ENCODE measurements at regions not wholly inside any gene's neighbourhood (a gene's known extent, or its start where the extent isn't known, plus 50 kb on each side); places are given as distances from the start of the nearest gene placed in this dataset.
"Not testable (repeated sequence)": the region's sequence is repeated elsewhere in the genome, so short reads cannot be mapped to it uniquely, and the experiment has no call there.

- peak; percentile 19 for DNase-seq
These were observed 53.1 kb upstream of the HMCN1 start for GRCh38 chr1:185681034-185681633.

- no peak for DNase-seq
These were observed 53.7 kb upstream of the HMCN1 start for GRCh38 chr1:185680453-185680852.

DNA sequence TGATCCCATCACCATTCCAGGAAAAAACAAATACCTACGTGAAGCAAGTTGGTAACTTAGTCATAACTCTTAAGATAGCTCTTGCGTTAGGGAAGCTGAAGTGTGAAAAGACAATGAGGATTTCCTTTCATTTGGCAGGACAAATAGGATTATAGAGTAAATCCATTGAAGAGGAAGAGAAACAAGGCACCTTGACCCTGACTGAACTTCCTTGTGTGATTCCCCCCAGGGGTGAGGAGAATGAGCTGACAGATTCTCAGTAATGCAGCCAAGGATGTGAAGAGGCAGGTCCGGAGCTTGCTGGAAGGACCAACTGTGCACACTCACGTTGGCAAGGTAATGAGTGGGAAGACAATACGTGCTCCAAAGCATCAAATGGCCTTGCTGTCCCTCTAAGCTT lies 55.0 kb upstream of the HMCN1 start:
- no peak for DNase-seq

GRCh38 chr1:185676969-185677368 lies 57.2 kb upstream of the HMCN1 start:
- no peak for DNase-seq

GRCh38 chr1:185674201-185674600 lies 60.0 kb upstream of the HMCN1 start:
- no peak for DNase-seq

GRCh38 chr1:185672719-185673360 lies 61.4 kb upstream of the HMCN1 start:
- DNase-seq: no peak

DNA sequence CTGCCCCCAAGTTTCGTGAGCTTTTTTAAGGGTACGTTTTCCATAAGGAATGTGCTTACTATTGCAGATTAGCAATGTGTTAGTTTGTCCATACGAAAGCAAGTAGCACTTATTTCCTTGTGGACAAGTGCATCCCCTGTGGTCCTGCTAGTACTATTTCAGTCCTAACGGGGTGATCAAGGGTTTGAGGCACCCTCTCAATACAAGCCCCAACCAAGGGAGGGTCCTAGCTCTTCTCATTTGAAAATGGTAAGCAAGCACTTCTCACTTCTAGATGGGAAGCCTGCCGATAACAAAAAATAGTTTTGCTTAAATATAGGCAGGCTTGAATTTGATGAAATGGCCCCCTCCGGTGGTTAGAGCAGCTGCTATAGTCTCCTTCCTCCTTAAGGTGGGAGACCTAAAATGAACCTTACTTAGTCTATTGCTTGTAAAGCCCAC lies 64.0 kb upstream of the HMCN1 start:
- no peak for DNase-seq

DNA sequence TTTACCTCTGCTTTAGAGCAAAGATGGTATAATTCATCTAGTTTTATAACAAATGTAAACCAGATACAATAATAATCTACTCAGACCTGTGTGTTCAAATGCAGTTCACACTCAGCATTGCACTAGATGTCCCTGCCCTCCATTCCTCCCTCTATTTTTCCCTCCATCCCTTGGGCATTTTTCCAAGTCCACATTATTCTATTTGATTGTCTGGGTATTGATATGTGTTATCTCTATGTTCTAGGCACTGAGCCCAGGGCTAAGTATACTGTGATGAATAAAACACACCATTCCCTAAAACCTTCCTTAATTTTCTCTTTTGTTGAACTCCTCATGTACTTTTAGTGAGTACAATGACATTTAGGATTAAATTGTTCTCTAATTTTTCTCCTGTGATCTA lies 66.2 kb upstream of the HMCN1 start:
- DNase-seq: no peak

DNA sequence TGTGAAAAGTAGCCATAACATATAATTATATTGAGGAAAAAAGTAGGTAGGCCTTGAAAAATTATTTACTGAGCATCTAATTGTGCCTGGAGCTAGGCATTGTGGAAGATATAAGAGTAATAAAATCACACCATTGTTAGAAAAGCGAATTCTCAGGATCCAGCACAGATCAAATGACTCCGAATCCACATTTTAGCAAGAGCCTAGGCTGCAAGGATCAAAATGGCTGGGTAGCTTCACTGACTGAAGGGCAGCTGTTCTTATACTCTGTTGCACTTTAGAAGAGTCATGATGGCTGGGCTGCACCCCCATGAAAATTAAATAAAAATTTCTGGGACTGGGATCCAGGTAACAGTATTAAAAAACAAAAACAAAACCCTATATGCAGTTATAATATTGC lies 67.6 kb upstream of the HMCN1 start:
- DNase-seq: no peak

DNA sequence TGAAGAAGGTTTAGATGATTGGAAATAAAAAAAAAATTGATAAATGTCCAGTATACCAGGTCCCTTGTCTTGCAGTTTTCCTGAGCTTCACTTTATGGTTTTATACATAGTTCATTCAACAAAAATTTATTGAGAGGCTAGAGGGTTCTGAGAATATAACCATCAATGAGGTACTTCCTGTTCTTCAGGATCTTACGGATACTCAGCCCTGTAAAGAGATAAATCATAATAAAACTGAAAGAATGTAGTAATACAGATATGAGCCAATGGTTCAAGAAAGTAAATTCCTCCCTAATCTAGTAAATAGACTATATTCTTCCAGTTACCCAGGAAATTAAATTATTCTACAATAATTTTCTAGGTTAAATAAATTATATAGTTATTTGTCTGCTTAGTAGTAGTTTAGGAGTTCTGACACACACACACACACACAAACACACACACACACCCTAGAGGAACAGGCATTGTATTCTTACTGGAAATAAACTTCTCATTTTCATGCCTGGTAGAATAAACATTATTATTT lies 70.4 kb upstream of the HMCN1 start:
- no peak for DNase-seq

GRCh38 chr1:185663332-185663731 lies 70.9 kb upstream of the HMCN1 start:
- no peak for DNase-seq

DNA sequence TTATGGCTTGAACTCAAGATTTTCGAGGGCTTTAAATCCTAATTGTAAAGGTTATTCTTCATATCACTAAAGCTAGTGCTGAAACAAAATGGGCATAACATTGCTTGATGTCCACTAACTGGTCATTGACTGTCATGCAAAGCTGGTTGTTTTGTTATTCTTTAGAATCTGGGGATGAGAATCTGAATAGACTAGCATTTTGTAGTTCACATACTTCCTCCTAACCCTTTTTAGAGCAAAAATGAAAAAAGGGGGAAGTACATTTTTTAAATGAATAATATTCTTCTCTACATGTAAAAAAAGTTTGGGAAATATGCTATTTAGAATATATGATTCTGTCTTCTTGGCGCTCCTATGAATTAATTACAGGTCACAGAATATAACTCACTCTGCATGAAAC lies 72.2 kb upstream of the HMCN1 start:
- DNase-seq: no peak

- no peak for DNase-seq
These were observed 77.5 kb upstream of the HMCN1 start for GRCh38 chr1:185656663-185657062.

DNA sequence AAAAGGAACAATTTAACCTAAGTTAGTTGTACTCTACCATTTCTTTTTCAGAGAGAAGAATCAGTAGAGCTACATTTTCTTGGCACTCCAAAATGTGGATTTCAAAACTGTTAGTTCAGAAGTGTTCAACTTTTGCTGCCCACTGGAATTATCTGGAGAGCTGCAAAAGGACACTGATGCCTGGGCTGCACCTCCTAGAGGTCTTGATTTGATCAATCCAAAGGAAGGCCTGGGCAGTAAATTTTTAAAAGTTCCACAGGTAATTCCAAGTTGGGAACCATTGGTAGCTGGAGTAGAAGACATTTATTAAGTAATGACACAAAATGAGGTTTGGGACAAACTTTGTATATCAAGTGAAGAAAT lies 79.3 kb upstream of the HMCN1 start:
- DNase-seq: no peak

DNA sequence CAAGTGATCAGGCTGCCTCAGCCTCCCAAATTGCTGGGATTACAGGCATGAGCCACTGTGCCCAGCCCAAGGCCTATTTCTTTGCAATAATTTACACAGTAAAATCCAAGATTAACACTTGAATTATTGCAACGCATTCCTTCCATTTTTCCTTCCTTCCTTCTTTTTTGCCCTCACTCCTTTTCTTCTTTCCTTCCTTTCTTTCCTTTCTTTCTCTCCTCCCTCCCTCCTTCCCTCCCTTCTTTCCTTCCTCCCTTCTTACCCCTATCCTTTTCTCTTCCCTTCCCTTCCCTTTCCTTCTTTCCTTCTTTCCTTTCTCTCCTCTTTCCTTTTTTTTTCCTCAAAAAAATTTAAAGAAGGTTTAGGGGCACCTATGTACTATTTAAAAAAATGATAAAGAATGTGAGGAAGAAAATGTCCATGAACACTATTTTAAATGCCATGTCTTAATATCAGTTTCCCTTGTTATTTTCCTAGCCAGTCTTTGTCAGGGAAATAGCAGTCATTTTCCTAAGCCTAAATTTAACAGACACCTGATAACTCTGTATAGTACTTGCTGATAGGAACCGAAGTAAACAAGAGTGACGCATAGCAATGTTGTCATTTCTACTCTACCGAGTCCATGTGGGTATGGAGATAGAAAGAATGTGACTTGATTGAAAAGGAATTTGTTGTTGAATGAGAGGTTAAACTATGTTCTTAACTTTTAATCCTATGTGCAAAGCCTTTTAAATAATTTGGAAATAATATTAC lies 79.8 kb upstream of the HMCN1 start:
- DNase-seq: no peak

DNA sequence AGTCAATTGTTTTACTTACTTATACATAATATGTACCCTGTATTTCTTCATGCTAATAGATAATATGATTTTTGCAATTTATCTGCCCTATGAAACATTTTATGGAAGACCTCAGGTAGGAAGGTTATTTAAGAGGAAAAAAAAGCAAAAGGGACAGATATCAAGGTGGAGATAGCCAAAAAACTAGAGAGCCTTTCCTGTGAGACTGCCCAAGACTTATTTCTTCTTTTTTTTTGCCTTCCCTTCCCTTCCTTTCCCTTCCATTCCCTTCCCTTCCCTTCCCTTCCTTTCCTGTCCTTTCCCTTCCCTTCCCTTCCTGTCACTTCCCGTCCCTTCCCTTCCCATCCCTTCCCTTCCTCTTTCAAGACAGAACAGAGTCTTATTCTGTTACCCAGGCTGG lies 80.6 kb upstream of the HMCN1 start:
- DNase-seq: no peak

DNA sequence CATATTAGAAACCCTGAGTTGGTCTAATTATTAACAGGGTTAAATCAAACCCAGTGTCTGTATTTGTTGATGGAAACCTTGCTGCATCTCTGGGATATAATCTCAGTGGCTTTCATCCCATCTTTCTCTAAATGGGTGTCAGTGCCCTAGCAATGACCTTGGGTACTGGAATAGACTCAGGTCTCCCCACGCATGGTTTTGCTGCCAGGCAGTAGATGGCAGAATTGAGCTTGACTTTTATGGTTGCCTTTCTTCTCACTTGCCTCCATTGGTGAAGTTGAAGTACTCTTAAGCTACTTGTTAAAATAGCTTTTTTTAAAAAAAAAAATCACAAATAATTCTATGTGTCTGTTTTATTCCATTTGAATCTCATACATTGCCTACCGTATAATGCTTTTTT lies 81.8 kb upstream of the HMCN1 start:
- no peak for DNase-seq

DNA sequence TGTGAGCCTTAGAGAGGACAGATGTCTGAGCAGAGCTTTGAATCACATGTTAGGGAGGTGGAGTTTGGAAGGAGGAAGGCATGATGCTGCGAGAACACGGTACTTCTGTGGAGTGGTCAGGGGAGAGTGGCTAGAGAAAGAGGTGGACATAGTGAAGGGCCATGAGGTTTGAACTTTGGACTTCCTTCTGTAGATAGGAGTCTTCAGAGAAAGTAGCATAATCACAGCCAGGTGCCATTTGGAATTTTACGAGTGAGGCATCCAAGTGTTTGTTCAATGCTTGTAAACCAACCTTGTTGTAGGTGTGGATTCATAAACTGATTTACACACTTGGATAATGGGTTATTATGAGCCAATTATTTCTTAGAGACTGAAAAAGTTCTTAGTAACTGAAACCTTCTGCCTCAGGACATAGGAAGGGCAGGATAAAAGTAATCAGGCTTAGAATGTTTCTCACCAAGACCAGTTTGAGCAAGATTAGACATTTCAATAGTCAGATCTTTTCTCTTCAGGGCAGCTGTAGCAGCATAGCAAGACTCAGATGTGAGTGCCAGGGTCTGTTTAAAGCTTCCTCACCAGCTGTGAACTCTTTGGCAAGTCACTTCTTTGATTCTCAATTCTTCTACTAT lies 83.5 kb upstream of the HMCN1 start:
- DNase-seq: no peak

DNA sequence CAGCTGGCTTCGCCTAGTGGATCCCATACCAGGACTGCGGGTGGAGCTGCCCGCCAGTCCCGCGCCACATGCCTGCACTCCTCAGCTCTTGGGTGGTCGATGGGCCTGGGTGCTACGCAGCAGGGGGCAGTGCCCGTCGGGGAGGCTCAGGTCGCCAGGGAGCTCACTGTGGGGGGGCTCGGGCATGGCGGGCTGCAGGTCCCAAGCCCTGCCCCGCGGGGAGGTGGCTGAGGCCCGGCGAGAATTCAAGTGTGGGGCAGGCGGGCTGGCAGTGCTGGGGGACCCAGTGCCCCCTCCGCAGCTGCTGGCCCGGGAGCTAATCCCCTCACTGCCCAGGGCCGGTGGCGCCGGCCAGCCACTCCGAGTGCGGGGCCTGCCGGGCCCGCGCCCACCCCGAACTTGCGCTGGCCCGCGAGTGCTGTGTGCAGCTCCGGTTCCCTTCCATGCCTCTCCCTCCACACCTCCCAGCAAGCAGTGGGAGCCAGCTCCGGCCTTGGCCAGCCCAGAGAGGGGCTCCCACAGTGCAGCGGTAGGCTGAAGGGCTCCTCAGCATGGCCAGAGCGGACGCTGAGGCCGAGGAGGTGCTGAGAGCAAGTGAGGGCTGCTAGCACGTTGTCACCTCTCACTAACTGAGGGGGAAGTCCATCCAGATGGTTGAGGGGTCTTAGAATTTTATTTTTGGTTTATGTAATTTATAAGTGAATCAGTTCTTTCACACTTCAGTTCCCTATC lies 85.2 kb upstream of the HMCN1 start:
- no peak for DNase-seq

DNA sequence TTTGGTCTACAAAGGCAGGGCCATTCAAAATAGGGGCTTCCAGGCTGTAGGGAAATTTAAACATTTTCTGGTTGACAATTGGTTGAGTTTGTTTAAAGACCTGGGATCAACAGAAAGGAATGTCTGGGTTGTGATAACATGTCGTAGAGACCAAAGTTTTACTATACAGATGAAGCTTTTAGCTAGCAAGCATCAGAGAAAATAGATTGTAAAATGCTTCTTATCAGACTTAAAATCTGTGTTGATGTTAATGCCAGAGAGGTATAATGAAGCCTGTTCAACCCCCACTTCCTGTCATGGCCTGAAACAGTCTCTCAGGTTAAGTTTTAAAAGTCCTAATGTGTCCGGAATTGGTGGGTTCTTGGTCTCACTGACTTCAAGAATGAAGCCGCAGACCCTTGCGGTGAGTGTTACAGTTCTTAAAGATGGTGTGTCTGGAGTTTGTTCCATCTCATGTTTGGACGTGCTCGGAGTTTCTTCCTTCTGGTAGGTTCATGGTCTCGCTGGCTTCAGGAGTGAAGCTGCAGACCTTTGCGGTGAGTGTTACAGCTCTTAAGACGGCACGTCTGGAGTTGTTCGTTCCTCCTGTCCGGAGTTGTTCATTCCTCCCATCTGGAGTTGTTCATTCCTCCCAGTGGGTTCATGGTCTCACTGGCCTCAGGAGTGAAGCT lies 86.5 kb upstream of the HMCN1 start:
- DNase-seq: not testable (repeated sequence)

- no peak for DNase-seq
These were observed 87.9 kb upstream of the HMCN1 start for GRCh38 chr1:185646202-185646683.

- DNase-seq: no peak
These were observed 88.5 kb upstream of the HMCN1 start for GRCh38 chr1:185645686-185646085.

All from NCI-H1417 treated with DMSO at 0.1 percent for 48 hours (cell line).